NCI-H774 (cell line): ENCODE measurements at regions not wholly inside any gene's neighbourhood (a gene's known extent, or its start where the extent isn't known, plus 50 kb on each side); places are given as distances from the start of the nearest gene placed in this dataset.
"Not testable (repeated sequence)": the region's sequence is repeated elsewhere in the genome, so short reads cannot be mapped to it uniquely, and the experiment has no call there.

Experiments used
- DNase-seq: peaks from one replicate; lab custom pipeline; 2025; lab: John Stamatoyannopoulos, UW

GRCh38 chr3:78086150-78086549 is 1046.3 kb downstream of the ROBO2 start:
- DNase-seq, result no peak

DNA sequence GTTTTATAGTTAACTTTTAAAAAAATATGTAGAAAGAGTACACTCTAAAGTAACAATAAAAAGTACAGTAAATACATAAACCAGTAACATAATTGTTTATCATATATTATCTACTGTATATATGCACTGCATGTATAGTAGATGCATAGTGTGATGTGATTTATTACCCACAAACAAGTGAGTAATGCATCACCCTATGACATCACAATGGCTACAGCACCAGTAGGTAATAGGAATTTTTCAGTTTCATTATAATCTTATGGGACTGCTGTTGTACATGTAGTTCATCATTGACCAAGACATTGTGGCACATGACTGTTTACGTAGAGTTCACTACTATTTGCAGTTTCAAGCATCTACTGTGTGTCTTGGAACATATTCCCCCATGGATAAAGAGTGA is 1047.2 kb downstream of the ROBO2 start:
- DNase-seq, result no peak

- no peak for DNase-seq
Measured at GRCh38 chr3:78088006-78088405, 1048.1 kb downstream of the ROBO2 start.

DNA sequence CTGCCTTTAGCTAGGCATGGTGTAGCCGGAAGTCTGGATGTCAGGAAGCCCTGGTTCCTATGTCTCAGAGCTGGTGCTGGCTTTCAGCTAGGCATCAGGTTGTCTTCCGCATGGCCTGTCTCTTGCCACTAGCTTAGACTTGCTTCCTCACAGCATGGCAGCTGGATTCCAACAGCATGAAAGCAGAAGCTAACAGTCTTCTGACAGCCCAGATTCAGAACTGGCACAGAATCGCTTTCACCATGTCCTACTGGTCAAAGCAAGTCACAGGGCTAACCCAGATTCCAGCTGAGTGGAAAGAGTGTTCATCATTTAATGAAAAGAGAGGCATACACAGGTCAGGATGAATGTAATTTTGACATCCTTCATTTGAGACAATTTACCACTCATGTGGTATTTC is 1050.5 kb downstream of the ROBO2 start:
- no peak for DNase-seq

GRCh38 chr3:78091478-78092119 is 1051.7 kb downstream of the ROBO2 start:
- no peak for DNase-seq

DNA sequence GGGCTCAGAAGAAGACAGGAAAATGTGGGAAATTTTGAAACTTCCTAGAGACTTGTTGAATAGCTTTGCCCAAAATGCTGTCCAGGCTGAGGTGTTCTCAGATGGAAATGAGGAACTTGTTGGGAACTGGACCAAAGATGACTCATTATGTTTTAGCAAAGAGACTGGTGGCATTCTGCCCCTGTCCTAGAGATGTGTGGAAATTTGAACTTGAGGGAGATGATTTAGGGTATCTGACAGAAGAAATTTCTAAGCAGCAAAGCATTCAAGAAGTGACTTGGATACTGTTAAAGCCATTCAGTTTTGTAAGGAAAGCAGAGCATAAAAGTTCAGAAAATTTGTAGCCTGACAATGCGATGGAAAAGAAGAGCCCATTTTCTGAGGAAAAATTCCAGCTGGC is 1052.7 kb downstream of the ROBO2 start:
- not testable (repeated sequence) for DNase-seq

DNA sequence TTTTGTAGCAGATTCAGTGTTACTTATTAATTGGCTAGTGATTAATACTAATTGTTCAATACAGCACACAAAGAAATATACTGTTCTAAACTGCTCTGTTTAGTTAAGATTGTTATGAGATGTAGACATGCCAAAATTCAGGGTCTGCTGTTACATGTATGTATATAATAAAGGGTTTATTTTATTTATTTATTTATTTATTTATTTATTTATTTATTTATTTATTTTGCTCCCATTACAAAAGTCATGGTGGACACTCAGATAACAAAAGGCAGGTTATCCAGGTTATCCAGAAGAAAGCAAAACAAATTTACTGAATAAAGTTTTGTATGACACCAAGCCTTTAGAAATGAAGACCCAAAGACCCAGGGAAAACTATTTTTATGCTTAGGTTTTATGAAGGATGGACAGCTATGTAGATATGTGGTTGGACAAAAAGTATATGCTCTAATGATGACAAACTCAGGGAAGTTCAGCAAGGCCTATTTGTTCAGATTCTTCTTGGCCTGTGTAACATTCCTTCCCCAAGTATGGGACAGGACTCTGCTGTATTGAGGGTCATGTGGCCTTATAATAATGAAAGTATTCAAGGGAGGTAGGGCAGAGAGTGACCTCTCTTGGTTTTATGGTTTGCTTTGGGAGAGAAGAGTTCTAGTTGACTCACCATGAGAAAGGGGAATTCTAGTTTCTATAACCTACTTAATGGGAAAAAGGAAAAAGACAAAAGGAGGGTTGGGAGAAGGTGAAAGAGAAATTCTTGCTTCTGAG is 1056.8 kb downstream of the ROBO2 start:
- DNase-seq, result no peak

- DNase-seq, result no peak
Measured at GRCh38 chr3:78098367-78098766, 1058.5 kb downstream of the ROBO2 start.

DNA sequence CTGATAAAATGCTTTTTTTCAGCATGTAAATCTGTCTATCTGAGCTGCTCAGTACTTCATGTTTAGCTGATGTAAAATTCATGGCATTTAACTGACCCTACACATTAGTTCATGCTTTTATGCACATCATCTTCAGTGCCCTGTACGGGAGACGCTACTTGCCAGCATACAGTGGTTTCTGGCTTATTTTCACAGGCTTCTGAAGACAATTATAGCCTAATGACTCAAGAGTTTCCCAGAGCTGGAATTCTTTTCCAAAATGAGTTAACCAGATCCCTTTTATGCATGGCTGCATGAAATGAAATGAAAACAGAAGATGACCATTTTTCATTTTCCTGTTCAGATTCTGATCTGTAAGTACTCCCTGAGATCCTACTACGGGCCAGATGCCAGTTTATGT is 1061.5 kb downstream of the ROBO2 start:
- no peak for DNase-seq

DNA sequence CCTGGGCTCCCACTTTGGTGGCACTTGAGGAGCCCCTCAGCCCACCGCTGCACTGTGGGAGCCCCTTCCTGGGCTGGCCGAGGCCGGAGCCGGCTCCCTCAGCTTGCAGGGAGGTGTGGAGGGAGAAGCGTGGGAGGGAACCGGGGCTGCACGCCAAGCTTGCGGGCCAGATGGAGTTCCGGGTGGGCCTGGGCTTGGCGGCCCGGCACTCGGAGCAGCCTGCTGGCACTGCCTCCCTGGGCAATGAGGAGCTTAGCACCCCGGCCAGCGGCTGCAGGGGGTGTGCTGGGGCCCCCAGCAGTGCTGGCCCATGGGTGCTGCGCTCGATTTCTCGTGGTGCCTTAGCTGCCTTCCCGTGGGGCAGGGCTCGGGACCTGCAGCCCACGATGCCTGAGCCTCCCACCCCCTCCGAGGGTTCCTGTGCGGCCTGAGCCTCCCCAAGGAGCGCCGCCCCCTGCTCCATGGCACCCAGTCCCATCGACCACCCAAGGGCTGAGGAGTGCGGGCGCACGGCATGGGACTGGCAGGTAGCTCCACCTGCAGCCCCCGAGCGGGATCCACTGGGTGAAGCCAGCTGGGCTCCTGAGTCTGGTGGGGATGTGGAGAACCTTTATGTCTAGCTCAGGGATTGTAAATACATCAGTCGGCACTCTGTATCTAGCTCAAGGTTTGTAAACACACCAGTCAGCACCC is 1068.5 kb downstream of the ROBO2 start:
- not testable (repeated sequence) for DNase-seq

GRCh38 chr3:78112291-78113010 is 1072.6 kb downstream of the ROBO2 start:
- DNase-seq, result no peak

GRCh38 chr3:78115983-78116382 is 1076.1 kb downstream of the ROBO2 start:
- DNase-seq, result no peak

DNA sequence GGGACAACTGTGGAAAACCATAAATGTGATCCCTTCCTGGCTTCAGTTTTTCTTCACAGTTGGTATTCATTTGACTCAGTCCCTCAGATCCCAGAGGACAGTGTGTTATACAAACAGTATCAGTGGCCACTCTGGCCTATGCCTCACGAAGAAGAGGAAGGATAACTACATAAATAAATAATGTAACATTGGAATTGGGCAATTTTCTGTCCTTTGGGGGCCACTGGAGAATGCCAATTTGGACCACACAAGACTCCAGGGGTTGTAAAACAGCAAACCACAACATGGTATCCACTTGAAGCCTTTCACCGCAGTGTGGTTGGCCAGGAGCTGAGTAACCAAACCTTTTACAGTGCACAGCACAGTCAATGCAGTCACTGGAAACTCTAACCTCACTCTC is 1077.0 kb downstream of the ROBO2 start:
- DNase-seq, result no peak

- DNase-seq, result no peak
Measured at GRCh38 chr3:78123058-78123457, 1083.2 kb downstream of the ROBO2 start.

DNA sequence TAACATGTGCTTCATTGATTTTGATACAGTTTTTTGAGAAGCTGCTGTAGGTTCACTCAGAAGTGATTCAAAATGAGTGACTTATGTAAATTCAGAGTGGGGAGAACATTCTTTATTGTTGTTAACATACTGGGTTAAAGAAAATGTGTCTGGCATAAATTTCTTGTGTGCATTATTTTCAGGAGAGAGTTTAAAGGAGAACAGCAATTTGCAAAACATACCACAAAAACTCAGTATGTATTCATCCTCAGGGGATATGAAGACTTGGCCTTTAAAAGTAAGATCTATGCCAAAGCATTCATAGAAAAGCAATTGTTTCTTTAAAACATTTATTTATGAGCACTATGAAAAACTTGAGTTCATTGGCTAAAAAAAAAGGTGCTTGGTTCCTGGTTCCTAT is 1089.8 kb downstream of the ROBO2 start:
- no peak for DNase-seq

DNA sequence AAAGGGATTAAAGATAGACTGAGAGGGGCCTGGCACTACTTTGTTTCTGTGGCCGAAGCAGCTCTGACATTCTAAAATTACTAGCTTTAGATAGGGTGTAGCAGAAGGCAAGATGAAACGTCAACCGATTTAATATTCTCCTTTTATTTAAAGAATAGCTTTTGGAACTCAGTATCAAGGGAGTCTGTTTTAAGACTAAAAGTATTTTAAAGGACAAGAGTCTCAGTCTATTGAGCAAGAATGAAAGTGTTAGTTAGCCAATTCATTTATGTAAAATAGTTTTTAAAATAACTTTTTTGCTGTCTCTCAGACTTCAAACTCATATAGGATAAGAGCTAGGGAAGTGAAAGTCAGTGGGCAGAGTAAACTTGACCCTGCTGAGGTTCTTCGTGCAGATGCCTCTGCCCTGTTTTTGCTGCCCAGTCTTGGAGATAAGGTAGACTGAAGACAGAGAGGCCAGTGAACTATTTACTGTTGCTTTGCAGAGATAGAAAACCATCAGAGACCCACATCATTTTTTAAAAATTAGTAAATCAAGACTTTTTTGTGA is 1090.9 kb downstream of the ROBO2 start:
- no peak for DNase-seq

- DNase-seq, result no peak
Measured at GRCh38 chr3:78134496-78134895, 1094.6 kb downstream of the ROBO2 start.

GRCh38 chr3:78139166-78139565 is 1099.3 kb downstream of the ROBO2 start:
- DNase-seq, result no peak

DNA sequence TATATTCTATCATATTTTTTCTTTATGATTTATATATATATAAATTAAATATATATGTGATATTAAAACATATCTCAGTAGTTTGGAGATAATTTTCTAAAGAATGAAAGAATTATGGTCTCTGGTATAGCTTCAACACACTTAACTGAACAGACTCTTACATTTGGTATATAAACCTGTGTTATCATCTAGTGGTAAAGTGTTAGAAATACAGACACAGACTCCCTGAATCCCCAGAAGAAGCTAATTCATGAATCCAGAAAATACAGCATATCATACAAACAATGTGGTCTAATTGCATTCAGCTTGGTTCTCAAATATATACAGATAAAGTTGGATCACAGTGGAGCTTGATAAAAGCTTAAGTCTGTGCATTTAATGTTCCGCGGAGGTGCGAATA is 1100.4 kb downstream of the ROBO2 start:
- DNase-seq, result no peak

DNA sequence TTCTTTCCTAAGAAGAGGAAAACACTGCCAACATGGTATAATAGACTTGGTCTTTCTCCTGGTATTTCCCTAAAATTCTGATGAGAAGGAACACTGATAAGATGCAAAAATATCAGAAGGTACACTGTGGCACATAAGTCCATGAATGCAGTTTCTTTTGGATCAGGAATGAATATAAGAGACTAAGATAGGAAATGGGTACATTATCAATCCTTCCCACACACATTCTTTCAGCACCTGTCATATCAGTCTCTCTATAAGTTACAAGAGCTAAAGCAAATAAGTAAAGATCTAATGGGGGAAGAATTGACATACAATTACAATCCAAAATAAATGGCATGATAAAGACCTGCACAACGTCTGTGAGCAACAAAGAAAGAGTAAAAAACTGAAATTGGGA is 1101.0 kb downstream of the ROBO2 start:
- no peak for DNase-seq

DNA sequence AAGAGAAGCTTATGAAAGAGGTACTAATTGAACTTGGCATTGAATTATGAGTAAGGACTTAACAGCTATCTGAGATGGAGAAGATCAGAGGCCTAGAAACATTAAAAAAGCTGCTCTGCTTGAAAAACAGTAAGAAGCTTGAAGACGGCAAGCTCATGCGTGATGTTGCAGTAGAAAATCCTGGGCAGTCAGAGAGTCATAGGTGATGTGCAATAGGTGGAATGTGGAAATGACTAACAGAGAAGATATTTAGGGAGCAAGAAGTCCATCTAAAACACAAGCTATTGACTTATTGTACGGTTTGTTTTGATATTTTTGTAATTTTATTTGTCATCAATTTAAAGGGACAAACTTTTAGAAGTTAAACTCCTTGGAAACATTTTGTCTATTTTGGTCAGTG is 1101.4 kb downstream of the ROBO2 start:
- no peak for DNase-seq

DNA sequence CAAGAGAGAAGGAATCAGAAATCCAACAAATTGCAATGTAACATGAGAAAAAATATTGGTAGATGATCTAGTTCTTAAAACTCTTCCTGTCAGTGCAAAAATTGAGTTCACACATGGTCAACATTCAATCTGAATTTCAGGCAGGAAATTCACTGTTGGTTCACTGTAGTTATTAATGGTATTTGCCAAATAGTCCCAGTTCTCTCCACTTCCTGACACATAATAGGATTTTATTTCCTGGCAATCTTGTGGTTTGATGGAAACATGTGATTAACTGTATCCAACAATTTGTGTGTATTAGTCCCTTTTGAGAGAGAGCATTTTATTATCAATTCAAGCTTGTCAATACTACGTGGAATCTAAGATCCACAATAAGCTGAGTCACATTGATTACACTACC is 1103.1 kb downstream of the ROBO2 start:
- no peak for DNase-seq
